DOHH2 (cell line): ENCODE measurements at regions not wholly inside any gene's neighbourhood (a gene's known extent, or its start where the extent isn't known, plus 50 kb on each side); places are given as distances from the start of the nearest gene placed in this dataset.

Experiments used
- CTCF ChIP-seq: fragments of 200-600 bp; sonication (generic); IDR thresholded peaks from one replicate; pipeline ENCODE4 v1.5.1; 2014; ENCODE audit warnings: antibody characterized with exemption, mild to moderate bottlenecking, low read depth, low read length; ENCODE audit not compliant: poor library complexity, severe bottlenecking
- EZH2phosphoT487 ChIP-seq: fragments of 200-600 bp; sonication (generic); IDR thresholded peaks from 2 replicates; pipeline ENCODE4 v1.6.1; 2017; ENCODE audit warnings: borderline replicate concordance, mild to moderate bottlenecking, antibody characterized with exemption, low read length, moderate library complexity, mixed read lengths

DNA sequence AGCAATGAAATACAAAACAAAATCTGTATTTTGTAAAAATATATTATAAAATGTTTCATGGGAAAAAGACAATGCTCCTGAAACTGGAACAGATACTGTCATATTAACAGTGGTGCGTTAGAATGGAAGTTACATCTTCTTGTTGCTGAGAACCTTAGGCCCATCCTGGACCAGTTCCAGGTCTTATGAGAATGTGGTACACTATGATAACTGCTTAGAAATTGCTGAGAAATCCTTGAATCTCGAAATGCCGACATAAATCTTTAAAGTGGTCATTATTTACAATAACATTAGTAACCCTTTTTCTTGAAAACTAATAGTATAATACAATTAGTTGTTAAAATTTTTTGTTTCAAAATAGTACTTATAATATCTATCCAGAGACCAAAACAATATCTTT, 747.9 kb upstream of the NCAM2 start:
- TF ChIP-seq EZH2phosphoT487 (no peak), CTCF (no peak)
